ENCODE measurements at regions not wholly inside any gene's neighbourhood (a gene's known extent, or its start where the extent isn't known, plus 50 kb on each side); places are given as distances from the start of the nearest gene placed in this dataset.

GRCh38 chr9:109875495-109876129 lies 95.6 kb downstream of the PALM2AKAP2 start:
- TF ChIP-seq CTCF (IDR thresholded peaks at IDR 0.05) (no peak), POLR2A (IDR thresholded peaks at IDR 0.05; ENCODE audit: low read length) (no peak), MAX (IDR thresholded peaks at IDR 0.05) (no peak), USF2 (IDR thresholded peaks at IDR 0.05) (no peak), REST (IDR thresholded peaks at IDR 0.05) (no peak), MAFK (IDR thresholded peaks at IDR 0.05; ENCODE audit: partially characterized antibody) (no peak), EP300 (IDR thresholded peaks at IDR 0.05) (no peak), RNF2 (IDR thresholded peaks at IDR 0.05; ENCODE audit: borderline replicate concordance, low read depth) (no peak), RFX5 (IDR thresholded peaks at IDR 0.05) (no peak), RCOR1 (IDR thresholded peaks at IDR 0.05; ENCODE audit: low read depth, low read length) (no peak), KDM5A (IDR thresholded peaks at IDR 0.05) (no peak), ZNF302 (CRISPR knock-in tag; IDR thresholded peaks at IDR 0.05) (no peak)

Data from A549 (cell line).